DLD1 (cell line): ENCODE measurements at regions not wholly inside any gene's neighbourhood (a gene's known extent, or its start where the extent isn't known, plus 50 kb on each side); places are given as distances from the start of the nearest gene placed in this dataset.

Experiments
- in situ Hi-C: cut with HindIII; loops from 2 replicates; pipeline ENCODE4 v1.10.0; 2017; ENCODE audit warnings: low sequenced_read_pairs

DNA sequence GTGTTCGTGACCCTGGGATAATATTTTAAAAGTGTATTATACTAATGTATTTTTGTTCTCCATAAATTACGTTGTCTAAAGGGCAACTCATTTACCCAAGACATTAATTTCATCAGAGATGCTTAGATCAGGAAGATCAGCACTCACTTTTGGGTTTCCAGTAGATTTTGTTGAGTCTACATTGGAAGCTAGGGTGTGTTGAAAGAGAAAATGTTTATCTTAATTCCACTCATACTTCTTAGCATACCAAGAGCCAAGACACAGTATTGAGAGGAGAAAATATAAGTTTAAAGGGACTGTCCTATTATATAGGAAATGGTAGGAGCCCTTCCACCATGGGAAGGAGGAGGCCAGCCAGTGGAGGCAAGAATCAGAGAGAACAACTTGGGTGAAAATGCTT is 412.9 kb upstream of the RGMA start:
- in situ Hi-C loops, result no loop called here

DNA sequence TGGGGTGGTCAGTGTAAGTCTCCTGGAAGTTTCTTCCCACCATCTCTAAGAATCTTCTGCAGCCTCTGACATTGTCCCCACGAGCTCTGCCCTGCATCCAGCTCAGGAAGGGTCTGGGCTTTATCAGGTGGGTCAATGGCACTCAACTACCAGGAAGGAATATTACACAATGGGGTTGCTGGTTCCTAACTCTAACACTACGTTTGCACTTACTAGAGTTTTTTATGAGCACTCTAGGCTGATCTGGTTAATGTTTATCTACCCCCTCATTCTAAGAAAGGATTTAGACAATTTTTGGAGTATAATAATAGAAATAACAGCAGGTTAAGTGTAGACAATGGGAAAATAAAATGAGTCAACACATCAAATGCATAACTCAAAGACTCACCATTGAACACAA is 411.1 kb upstream of the RGMA start:
- in situ Hi-C loops, result no loop called here

DNA sequence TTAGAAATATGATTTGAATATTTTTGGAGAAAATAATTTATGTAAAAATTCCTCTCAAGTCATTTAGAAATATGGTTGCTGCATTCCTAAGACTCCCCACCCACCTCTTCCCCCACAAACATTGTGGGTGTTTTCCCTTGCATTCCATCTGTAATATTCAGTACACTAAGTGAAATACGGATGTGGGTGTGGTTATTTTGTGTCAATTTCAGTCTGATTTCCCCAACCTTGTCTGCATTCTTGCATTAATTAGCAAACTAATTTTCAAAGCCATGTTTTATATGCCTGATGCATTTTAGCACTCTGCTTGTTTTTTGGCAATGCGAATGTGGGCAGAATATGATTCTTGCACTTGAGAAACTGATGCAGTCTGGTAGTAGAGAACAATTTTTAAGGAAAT is 408.3 kb upstream of the RGMA start:
- in situ Hi-C loops, result no loop called here

DNA sequence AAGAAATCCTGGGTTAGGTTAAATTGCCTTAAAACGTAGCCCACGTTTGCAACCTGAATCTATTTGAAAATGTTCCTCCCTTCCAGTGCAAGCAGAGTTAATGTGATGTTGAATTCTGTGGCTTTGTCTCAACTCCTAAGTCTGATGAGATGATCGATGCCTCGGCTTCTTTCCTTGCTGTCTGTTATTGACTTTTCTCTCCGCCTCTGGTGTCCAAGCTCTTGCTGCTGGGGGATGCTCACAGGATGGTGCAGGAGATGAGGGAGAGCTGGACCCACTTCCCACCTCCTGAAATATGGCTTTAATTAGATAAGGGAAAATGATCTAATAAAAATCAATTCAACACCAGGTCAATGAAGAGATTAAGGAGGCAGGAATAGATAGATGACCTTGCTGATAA is 407.9 kb upstream of the RGMA start:
- in situ Hi-C loops, result no loop called here

DNA sequence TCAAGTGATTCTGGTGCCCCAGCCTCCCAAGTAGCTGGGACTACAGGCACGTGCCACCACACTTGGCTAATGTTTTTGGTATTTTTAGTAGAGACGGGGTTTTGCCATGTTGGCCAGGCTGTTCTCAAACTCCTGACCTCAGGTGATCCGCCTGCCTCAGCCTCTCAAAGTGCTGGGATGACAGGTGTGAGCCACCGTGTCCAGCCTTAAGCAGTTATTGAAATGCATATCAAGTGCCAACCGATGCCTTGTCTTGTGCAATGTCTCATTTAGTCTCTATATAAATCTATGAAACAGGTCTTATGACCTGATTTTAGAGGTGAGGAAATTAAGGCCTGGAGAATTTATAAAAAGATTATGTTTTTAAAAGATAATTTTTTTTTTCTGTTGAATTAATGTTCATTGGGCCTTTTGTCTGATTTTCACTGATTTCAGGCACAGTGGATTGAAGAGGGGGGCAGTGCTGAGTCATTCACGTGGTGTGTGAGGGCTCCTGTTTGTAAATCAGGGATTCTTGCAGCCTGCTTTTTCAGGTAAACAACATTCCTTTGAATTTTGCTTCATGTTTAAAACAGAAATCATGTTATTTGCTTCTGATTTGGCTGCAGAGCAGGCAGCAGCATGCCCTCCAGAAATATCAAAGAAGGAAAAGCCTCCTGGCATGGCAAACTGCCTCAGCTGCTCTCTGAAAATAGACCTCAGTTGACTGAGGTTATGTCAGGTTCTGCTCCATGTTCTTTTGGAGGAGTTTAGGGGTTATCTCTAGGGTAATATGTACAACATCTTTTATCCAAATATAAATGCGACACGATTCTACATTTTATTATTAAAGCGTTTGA is 407.0 kb upstream of the RGMA start:
- in situ Hi-C loops, result no loop called here

DNA sequence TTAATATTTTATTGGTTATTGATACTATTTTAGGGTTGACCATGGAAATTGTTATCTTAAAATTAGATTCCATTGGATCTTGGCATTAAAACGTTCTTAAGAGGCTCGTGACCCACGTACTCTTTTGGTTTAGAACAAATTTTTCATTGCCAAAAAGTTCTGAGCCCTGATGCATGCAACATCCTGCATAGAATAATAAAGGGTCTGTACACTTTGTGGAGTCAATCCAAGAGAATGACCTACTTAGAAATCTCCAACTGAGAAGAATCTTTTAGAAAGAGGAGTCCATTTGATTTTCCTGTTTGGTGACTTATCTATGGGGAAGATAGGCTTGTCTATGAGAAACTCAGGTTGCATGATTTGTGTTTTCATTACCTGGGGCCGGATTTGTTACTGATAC is 404.2 kb upstream of the RGMA start:
- in situ Hi-C loops, result no loop called here

DNA sequence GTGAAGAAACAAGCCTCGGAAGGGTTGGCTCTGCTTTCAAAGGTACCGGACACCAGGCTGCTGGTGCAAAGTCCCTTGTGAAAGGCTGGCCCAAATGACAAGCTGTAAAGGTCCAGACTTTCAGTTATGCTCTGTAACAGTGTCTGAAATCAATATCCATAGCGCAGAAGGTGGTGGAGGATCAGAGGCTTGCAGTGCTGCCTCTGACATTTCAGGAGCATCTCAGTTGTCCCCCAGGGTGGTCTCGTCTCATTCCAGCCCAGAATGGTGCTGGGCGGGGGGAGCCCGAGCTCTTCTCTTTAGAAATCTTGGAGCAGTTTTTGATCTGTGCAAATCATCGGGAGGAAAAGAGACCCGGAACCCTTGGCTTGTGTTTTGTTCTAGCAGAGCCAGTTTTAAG is 402.3 kb upstream of the RGMA start:
- in situ Hi-C loops, result no loop called here

DNA sequence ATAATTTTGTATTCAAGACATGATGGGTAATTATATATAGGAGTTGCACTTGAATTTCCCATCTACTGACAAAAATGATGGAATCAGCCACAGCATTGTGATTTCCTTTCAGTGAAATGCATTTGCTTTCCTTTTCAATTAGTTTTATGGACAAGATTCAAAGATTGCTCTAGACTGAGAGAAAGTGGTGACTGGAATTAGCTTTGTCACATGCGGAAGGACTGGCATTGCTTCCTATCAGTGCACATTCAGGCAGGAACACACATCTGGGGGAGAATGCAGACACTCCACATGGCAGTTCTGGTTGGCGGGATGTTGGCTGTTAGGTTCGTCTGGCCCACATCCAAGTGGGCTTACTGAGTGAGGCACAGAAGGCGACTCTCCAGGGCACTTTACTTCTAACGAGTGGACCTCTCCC is 399.3 kb upstream of the RGMA start:
- in situ Hi-C loops, result no loop called here

DNA sequence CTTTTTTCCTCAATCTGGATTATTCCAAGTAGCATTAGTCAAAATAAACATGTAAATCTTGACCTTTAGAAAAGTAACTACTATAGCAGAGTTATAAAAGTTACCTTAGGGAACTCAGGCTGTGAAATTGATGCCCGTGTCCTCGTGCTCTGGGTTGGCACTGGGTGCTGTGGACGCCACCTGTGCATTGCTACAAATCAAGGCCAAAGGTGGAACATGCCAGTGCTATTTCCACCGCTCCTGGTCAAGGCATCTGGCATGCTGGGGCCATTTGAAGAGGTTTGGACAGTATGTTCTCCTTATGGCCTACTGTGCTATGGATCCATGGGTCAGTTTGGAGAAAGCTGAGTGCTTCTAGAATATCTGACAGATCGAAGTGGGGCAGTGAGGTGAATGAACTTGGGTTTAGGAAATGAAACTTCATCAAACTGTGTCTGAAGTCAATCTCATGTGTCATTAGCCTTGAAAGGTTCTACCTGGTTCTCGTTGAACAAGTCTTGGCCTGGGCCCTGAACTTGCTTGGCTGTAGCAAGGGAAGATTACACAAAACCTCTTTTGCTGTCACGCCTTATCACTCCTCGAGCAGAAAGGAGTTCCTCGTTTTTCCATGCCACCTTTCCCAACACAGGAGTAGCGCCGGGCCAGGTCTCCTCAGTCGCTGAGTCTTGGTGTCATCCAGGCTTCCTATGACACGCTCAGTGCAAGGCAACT is 397.6 kb upstream of the RGMA start:
- in situ Hi-C loops, result no loop called here

DNA sequence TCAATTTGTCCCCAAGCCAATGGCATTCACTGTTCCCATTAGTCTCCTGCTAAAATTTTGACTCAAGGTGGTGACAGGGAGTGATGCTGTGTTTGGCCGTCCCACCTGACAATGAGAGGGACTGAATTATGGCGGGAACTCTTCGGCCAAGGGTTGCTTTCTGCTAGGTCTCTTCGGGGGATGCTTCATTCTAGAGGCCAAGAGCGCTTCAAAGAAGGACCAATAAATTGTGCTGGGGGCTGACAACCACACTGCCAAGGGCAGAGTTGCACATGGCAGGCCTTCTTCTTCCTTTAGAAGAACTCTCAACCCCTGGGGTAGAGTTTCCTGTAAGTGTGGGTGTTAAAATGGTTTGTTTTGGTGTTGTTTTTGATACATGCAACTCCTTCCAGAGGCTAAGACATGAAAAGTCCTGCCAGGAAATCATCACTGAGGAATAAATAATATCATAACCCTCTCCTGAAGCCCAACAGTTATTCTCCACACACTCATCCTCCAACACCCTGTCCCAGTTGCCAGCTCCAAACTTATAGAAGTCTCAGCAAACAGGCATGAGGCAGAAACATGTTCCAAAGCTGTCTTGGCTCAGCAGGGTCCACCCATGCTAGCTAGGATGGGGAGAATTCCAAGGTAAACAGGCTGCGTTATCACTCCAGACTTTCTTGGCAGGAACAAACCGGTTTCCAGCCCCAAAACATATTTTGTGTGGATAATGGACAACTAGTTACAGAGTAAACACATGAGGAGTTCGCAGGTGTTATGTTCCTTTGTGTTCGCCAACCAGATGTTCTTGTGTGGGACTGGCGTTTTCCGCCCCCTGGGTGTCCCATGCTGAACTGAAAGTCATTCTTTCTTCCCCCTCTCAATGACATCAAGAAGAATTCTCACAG is 396.7 kb upstream of the RGMA start:
- in situ Hi-C loops, result no loop called here

DNA sequence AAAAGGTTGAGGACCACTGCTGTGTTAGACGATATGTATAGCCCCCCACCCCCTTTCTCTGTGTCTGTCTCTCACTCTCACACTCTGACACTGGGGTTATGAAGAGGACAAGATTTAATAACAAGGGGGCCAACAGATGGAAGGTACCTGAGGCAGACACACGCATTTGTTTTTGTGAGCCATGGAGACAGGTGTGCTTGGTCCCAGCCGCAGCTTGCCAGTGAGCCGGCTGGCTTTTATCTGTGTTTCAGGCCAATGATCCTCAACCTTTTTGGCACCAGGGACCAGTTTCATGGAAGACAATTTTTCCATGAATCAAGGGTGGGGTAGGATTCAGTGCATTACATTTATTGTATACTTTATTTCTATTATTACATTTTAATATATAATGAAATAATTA is 394.9 kb upstream of the RGMA start:
- in situ Hi-C loops, result no loop called here

DNA sequence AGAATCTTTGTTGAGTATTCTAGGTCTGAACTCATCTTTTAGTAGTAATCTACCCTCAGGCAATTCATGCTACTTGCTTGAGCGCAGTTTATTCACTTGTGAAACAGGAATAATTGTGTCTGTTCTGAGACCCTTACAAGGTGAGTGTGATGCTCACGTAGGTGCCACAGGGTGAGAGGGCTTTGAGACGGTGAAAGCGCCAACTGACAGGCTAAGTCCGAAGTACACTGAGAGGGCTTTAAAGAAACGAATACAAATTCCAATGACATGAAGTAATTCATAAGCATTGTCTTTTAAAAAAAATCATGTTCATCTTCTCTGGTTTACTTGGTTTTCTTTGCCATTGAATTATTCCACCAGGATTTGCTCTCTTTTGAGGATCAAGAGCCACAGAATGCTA is 393.7 kb upstream of the RGMA start:
- in situ Hi-C loops, result no loop called here

DNA sequence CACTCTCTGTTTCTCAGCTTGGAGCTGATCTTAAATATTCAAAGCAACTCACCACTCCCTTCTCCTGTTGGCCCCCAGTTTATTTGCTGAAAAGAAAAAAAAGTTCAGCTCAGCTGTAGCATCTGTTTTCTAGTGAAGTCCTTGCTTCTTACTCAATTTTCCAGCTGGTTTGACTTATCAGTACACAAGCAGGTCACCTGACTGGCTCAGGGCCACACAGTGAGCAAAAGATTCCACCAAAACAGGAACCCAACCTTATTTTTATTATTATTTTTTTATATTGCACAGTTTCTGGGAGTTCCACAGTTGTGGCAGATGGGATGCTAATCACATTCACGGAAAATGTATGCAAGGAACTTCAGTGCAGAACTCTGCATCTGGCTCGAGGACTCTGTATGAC is 390.7 kb upstream of the RGMA start:
- in situ Hi-C loops, result no loop called here

DNA sequence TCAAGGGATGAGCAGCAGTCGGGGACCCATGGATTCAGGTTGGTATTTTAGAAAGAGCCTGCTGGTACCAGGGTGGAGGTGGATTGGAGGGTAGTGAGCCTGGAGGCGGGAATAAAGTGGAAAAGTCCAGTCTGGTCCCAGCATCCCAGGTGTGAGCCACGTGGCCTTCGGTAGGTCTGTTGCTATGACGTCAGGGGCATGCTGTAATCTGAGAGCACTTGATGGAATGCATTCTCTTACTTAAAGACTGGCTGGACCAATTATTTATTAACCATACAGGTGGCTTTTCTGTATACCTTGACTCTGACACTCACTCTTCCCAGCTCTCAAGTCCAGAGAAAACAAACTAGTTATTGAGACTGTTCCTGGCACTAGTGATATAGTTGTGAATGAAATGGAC is 389.9 kb upstream of the RGMA start:
- in situ Hi-C loops, result no loop called here

DNA sequence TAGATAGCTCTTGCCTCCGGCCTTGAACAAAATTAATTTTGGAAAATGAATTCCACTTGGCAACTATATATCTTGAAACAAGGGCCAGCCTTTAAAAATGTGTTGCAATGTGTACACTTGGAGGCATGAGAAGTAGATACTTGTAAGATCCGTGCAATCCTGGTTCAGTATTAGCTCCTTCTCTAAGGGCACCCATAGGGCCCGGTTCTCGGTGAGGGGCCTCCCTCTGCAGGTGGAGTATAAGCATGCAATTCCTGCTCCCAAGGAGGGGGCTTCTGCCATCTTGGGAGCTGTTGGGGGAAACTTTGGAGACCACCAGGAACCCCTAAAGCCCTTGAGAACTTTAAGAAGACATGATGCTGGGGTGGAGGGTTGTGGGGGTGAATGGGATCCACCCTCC is 388.7 kb upstream of the RGMA start:
- in situ Hi-C loops, result no loop called here

DNA sequence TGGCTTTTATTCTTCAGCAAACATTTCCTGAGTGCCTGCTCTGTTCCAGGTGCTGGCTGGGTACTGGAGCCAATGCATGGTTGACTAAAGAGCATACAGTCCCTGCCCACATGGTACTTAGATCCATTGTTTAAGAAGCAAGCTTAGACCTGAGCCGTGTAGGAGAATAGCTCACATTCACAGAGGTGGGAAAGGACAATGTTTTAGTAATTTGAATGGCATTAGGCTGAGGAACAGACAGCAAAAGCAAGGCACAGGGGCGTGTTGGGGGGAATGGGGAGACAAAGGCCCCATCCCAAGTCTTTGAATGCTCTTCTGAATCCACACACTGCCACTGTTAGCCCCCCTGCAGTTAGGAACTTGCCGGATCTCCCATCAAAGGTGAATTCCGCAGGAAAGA is 388.2 kb upstream of the RGMA start:
- in situ Hi-C loops, result no loop called here

DNA sequence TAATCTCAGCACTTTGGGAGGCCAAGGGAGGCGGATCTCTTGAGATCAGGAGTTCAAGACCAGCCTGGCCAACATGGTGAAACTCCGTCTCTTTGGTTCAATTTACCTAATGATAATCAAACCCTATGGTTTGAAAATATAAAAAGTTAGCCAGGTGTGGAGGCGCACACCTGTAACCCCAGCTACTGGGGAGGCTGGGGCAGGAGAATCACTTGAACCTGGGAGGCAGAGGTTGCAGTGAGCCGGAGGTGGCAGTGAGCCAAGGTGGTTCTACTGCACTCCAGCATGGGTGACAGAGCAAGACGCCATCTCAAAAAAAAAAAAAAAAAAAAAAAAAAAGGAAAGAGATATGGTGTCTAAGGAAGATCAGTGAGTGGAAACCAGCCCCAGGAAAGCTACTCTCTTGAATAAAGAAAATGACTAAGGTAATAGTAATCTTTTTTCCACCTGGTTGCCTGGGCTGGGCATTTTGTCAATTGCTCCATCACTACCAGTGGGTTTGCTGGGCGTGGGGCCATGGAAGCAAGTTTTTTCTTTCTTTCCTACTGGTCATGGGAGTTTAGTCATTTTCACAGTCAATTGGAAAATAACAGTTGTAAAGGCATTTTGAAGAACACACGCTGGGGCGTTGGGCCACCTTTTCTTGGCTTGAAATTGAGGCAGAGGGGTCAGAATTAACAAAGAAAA is 387.6 kb upstream of the RGMA start:
- in situ Hi-C loops, result no loop called here

DNA sequence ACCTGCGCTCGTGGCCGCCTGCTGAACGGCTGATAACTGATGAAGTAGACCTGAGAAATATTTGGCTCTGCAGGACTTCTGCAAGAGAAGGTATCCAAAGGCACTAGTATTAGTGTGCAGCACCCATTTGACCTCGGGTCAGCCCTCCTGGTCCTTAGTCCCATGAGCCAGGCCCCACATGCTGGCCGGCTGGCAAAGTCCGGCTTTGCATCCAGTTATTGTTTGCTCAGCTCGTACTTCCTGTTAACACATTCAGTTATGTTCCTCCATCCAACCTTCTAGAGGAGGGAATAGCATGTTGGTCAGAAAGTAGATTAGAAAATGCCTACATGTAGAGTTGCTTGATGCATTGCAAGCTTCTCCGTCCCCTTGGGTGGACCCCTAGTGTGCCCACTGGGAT is 385.7 kb upstream of the RGMA start:
- in situ Hi-C loops, result no loop called here

DNA sequence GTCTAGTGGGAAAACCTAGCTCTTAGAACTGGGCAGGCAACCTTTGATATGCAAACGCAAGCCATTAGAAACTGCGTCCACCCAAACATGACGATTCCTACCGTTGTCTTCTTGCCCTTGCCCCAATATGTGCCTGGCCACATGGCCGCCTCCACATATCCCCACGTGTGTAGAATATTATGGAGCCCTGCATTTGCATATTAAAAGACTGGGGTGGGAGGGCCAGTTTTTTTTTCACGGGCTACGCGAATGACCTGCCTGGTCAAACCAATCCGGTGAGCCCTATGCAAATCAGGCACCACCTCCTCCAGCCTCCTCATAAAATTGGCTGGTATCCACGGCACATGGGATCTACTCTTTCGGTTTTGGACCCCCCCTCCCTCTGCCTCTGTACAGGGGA is 381.0 kb upstream of the RGMA start:
- in situ Hi-C loops, result no loop called here

DNA sequence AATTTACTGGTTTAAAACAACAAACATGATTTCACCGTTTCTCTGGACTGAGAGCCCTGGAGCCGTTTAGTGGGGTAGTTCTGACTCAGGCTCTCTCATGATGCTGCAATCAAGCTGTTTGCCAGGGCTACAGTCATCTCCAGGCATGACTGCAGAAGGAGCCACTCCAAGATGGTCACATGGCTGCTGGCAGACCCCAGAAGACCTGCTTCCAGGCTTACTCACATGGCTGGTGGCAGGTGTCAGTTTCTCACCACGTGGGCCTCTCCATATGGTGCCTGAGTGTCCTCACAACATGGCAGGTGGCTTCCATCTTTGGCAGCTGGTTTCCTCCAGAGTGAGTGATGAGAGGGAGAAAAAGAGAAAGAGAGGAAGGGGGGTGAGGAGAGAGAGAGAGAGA is 378.3 kb upstream of the RGMA start:
- in situ Hi-C loops, result no loop called here

DNA sequence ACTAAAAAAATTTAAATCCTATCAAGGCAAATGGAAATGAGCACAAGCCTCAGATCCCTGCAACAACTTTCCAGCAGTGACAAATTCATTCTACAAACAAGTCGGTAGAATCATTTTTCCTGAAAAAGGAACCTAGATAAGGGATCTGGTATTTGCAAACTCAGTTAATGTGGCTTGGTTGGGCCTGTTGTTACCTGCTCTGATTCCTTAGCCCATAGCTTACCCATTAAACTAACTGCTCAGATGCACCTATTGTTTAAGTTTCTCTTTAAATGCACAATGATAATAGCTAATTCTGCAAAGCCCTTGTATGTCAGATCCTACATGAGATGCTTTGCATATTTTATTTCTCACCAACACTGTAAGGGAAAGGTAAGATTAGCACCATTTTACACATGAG is 377.4 kb upstream of the RGMA start:
- in situ Hi-C loops, result no loop called here
